Panc1 (cell line): ENCODE measurements at regions not wholly inside any gene's neighbourhood (a gene's known extent, or its start where the extent isn't known, plus 50 kb on each side); places are given as distances from the start of the nearest gene placed in this dataset.

Experiments
- TF ChIP-seq, protein P1 (sequence below): fragments of 450-650 bp; IDR thresholded peaks from 2 replicates; pipeline ENCODE4 v1.5.1; 2017; ENCODE audit warnings: mild to moderate bottlenecking
- TF ChIP-seq, protein P2 (sequence below), 2 experiments: IDR thresholded peaks; 2 replicates each; pipeline ENCODE4 v1.6.1; 2011 to 2012; ENCODE audit warnings: low read depth in 2 of 2, control low read depth in 1 of 2, low read length in 1 of 2, mild to moderate bottlenecking in 1 of 2, moderate library complexity in 1 of 2; ENCODE audit not compliant: insufficient read depth in 1 of 2

DNA sequence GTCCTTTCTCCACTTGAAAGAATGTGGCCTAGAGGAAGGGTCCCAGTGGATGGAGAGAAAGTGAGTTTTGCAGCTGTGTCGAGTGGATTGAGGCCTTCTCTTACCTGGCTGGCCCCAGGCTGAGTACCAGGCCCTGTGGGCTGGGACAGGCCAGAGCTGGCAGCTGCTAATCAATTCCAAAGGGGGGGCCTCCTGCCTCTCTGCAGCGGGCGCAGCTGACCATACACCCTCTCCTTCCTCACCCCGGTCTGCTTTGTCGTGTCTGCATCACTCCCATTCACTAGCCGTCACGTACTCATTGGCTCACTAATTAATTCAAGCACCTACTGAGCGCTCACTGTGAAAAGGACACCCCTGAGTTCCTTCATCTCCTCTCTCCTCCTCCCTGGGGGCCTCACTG lies 58.4 kb upstream of the PITX1 start:
- TF ChIP-seq, protein P1, sequence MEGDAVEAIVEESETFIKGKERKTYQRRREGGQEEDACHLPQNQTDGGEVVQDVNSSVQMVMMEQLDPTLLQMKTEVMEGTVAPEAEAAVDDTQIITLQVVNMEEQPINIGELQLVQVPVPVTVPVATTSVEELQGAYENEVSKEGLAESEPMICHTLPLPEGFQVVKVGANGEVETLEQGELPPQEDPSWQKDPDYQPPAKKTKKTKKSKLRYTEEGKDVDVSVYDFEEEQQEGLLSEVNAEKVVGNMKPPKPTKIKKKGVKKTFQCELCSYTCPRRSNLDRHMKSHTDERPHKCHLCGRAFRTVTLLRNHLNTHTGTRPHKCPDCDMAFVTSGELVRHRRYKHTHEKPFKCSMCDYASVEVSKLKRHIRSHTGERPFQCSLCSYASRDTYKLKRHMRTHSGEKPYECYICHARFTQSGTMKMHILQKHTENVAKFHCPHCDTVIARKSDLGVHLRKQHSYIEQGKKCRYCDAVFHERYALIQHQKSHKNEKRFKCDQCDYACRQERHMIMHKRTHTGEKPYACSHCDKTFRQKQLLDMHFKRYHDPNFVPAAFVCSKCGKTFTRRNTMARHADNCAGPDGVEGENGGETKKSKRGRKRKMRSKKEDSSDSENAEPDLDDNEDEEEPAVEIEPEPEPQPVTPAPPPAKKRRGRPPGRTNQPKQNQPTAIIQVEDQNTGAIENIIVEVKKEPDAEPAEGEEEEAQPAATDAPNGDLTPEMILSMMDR, result no peak
- TF ChIP-seq, protein P2, sequence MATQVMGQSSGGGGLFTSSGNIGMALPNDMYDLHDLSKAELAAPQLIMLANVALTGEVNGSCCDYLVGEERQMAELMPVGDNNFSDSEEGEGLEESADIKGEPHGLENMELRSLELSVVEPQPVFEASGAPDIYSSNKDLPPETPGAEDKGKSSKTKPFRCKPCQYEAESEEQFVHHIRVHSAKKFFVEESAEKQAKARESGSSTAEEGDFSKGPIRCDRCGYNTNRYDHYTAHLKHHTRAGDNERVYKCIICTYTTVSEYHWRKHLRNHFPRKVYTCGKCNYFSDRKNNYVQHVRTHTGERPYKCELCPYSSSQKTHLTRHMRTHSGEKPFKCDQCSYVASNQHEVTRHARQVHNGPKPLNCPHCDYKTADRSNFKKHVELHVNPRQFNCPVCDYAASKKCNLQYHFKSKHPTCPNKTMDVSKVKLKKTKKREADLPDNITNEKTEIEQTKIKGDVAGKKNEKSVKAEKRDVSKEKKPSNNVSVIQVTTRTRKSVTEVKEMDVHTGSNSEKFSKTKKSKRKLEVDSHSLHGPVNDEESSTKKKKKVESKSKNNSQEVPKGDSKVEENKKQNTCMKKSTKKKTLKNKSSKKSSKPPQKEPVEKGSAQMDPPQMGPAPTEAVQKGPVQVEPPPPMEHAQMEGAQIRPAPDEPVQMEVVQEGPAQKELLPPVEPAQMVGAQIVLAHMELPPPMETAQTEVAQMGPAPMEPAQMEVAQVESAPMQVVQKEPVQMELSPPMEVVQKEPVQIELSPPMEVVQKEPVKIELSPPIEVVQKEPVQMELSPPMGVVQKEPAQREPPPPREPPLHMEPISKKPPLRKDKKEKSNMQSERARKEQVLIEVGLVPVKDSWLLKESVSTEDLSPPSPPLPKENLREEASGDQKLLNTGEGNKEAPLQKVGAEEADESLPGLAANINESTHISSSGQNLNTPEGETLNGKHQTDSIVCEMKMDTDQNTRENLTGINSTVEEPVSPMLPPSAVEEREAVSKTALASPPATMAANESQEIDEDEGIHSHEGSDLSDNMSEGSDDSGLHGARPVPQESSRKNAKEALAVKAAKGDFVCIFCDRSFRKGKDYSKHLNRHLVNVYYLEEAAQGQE (IDR thresholded peaks at IDR 0.05; ENCODE audit: insufficient read depth in 1 of 2, low read depth in 2 of 2, low read length in 1 of 2), result no peak
